Neural progenitor cell (in vitro differentiated cells): ENCODE measurements at regions not wholly inside any gene's neighbourhood (a gene's known extent, or its start where the extent isn't known, plus 50 kb on each side); places are given as distances from the start of the nearest gene placed in this dataset.

Experiments used
- CTCF ChIP-seq: fragments of 200-600 bp; sonication (generic); IDR thresholded peaks from 2 replicates; pipeline ENCODE4 v1.5.1; 2017; ENCODE audit warnings: antibody characterized with exemption, mild to moderate bottlenecking
- EZH2 ChIP-seq: fragments of 200-600 bp; sonication (generic); IDR thresholded peaks from 2 replicates; pipeline ENCODE4 v1.6.1; 2017; ENCODE audit warnings: antibody characterized with exemption, mild to moderate bottlenecking, moderate library complexity
- EZH2phosphoT487 ChIP-seq: fragments of 200-600 bp; sonication (generic); IDR thresholded peaks from 2 replicates; pipeline ENCODE4 v1.6.1; 2017; ENCODE audit warnings: antibody characterized with exemption

- no peak for TF ChIP-seq CTCF
- TF ChIP-seq EZH2, result no peak
- TF ChIP-seq EZH2phosphoT487, result no peak
Observed at GRCh38 chr9:26240020-26240419, 561.8 kb upstream of the TUSC1 start.
